SK-N-SH (cell line): ENCODE measurements at regions not wholly inside any gene's neighbourhood (a gene's known extent, or its start where the extent isn't known, plus 50 kb on each side); places are given as distances from the start of the nearest gene placed in this dataset.

Source experiments
- CTCF ChIA-PET: fragments of 300-600, 350-600 bp; formaldehyde crosslinking; extraction: SDS; loops from one replicate; lab custom pipeline; 2021; lab: Yijun Ruan, JAX
- POLR2A ChIA-PET: fragments of 350-600 bp; sonication (Branson Sonifier 250); formaldehyde crosslinking; extraction: SDS; loops from one replicate; lab custom pipeline; 2020; ENCODE audit warnings: antibody characterized with exemption, inconsistent platforms; lab: Yijun Ruan, JAX
- DNase-seq: peaks from one replicate; pipeline ENCODE4 v3.0.0; 2012
- H2AFZ ChIP-seq: fragments of 200-600 bp; sonication (generic); 2 replicates; pipeline ENCODE4 v1.8.1; 2016; ENCODE audit warnings: antibody characterized with exemption, mild to moderate bottlenecking, low read depth
- H3F3A ChIP-seq: fragments of 200-600 bp; sonication (generic); replicated peaks from 2 replicates; pipeline ENCODE3; 2016; ENCODE audit warnings: antibody characterized with exemption, mild to moderate bottlenecking; ENCODE audit not compliant: insufficient read depth
- H3K27ac ChIP-seq, 2 experiments: fragments of 200-500 bp in 1 of 2; fragments of 200-600 bp in 1 of 2; sonication (Bioruptor generic) in 1 of 2; sonication (generic), shearing (Covaris generic) in 1 of 2; 2 replicates each; pipeline versions ENCODE4 v1.5.1 to v1.6.1; 2014 to 2016; ENCODE audit warnings: low read depth in 2 of 2, inconsistent platforms in 1 of 2, low read length in 1 of 2, mild to moderate bottlenecking in 1 of 2, mixed read lengths in 1 of 2
- H3K27me3 ChIP-seq: fragments of 200-600 bp; sonication (generic), shearing (Covaris generic); 2 replicates; pipeline ENCODE4 v1.6.1; 2016; ENCODE audit warnings: mixed run types; ENCODE audit not compliant: insufficient read depth
- H3K36me3 ChIP-seq, 2 experiments: fragments of 200-500 bp in 1 of 2; fragments of 200-600 bp in 1 of 2; sonication (Bioruptor generic) in 1 of 2; sonication (generic) in 1 of 2; replicated peaks in 1 of 2; 2 replicates each; pipeline versions ENCODE3 to v1.5.1; 2014 to 2016; ENCODE audit warnings: low read length in 1 of 2, mild to moderate bottlenecking in 1 of 2; ENCODE audit not compliant: insufficient read depth in 2 of 2, control insufficient read depth in 1 of 2
- H3K4me1 ChIP-seq, 2 experiments: fragments of 200-500 bp in 1 of 2; fragments of 200-600 bp in 1 of 2; sonication (Bioruptor generic) in 1 of 2; sonication (generic), shearing (Covaris generic) in 1 of 2; 2 replicates each; pipeline versions ENCODE4 v1.5.1 to v1.6.1; 2014 to 2016; ENCODE audit warnings: low read depth in 1 of 2, low read length in 1 of 2, mixed run types in 1 of 2; ENCODE audit not compliant: insufficient read depth in 2 of 2, control insufficient read depth in 1 of 2
- H3K4me2 ChIP-seq: fragments of 200-600 bp; sonication (generic), shearing (Covaris generic); 2 replicates; pipeline ENCODE4 v1.6.1; 2017; ENCODE audit warnings: mixed run types
- H3K4me3 ChIP-seq, 2 experiments: fragments of 200-500 bp in 1 of 2; fragments of 200-600 bp in 1 of 2; sonication (Bioruptor generic) in 1 of 2; sonication (generic), shearing (Covaris generic) in 1 of 2; 2 replicates each; pipeline versions ENCODE4 v1.5.1 to v1.8.1; 2014 to 2016; ENCODE audit warnings: low read depth in 2 of 2, inconsistent platforms in 1 of 2, low read length in 1 of 2, mild to moderate bottlenecking in 1 of 2, mixed read lengths in 1 of 2, moderate library complexity in 1 of 2
- H3K79me2 ChIP-seq: fragments of 200-600 bp; sonication (generic); 2 replicates; pipeline ENCODE4 v1.8.1; 2017; ENCODE audit warnings: mild to moderate bottlenecking; ENCODE audit not compliant: insufficient read depth
- H3K9ac ChIP-seq: fragments of 200-600 bp; sonication (generic); 2 replicates; pipeline ENCODE4 v1.6.1; 2017; ENCODE audit warnings: mixed run types
- H3K9me2 ChIP-seq: fragments of 200-600 bp; sonication (generic); 2 replicates; pipeline ENCODE4 v1.6.1; 2017; ENCODE audit warnings: mixed run types
- H3K9me3 ChIP-seq: fragments of 200-600 bp; sonication (generic); 2 replicates; pipeline ENCODE4 v1.6.1; 2017; ENCODE audit warnings: mixed run types, mild to moderate bottlenecking, moderate library complexity
- H4K20me1 ChIP-seq: fragments of 200-600 bp; sonication (generic); 2 replicates; pipeline ENCODE4 v1.6.1; 2017; ENCODE audit warnings: mild to moderate bottlenecking, mixed run types; ENCODE audit not compliant: insufficient read depth
- CHD2 ChIP-seq: fragments of 150-350 bp; IDR thresholded peaks from 2 replicates; pipeline ENCODE4 v1.6.1; 2018; ENCODE audit warnings: low read length; ENCODE audit not compliant: partially characterized antibody
- CTCF ChIP-seq: fragments of 200-600 bp; sonication (generic); IDR thresholded peaks from 2 replicates; pipeline ENCODE4 v1.6.1; 2017; ENCODE audit warnings: antibody characterized with exemption, mild to moderate bottlenecking, moderate library complexity
- ELF1 ChIP-seq: IDR thresholded peaks from 2 replicates; pipeline ENCODE4 v1.4.0; 2012
- EP300 ChIP-seq, 2 experiments: IDR thresholded peaks; 2 replicates each; pipeline versions ENCODE4 v1.4.0 to v1.6.1; 2012; ENCODE audit warnings: borderline replicate concordance in 1 of 2, low read depth in 1 of 2, low read length in 1 of 2
- FOSL2 ChIP-seq: IDR thresholded peaks from 2 replicates; pipeline ENCODE4 v1.4.0; 2012; ENCODE audit warnings: low read depth, mild to moderate bottlenecking, moderate library complexity, borderline replicate concordance
- GABPA ChIP-seq: IDR thresholded peaks from 2 replicates; pipeline ENCODE4 v1.4.0; 2012; ENCODE audit warnings: low read depth, mild to moderate bottlenecking
- GATA2 ChIP-seq: sonication (generic); formaldehyde crosslinking; IDR thresholded peaks from 2 replicates; pipeline ENCODE4 v1.5.0; 2020; ENCODE audit warnings: mild to moderate bottlenecking, missing genetic modification reagents
- IRF3 ChIP-seq: fragments of 150-350 bp; IDR thresholded peaks from 2 replicates; pipeline ENCODE4 v1.6.1; 2016; ENCODE audit warnings: mild to moderate bottlenecking, low read depth, low read length
- MEF2A ChIP-seq: IDR thresholded peaks from 2 replicates; pipeline ENCODE4 v1.4.0; 2012; ENCODE audit warnings: low read depth, borderline replicate concordance
- MXI1 ChIP-seq: IDR thresholded peaks from 2 replicates; pipeline ENCODE4 v1.6.1; 2012; ENCODE audit warnings: mild to moderate bottlenecking, low read depth, low read length, improper control_type of control experiment
- NFIC ChIP-seq: IDR thresholded peaks from 2 replicates; pipeline ENCODE4 v1.4.0; 2012; ENCODE audit warnings: borderline replicate concordance
- PBX3 ChIP-seq: IDR thresholded peaks from 2 replicates; pipeline ENCODE4; 2012
- POLR2AphosphoS5 ChIP-seq: IDR thresholded peaks from 2 replicates; pipeline ENCODE4 v1.6.1; 2012; ENCODE audit warnings: low read depth, low read length
- RAD21 ChIP-seq: IDR thresholded peaks from 2 replicates; pipeline ENCODE4 v1.6.1; 2012; ENCODE audit warnings: mild to moderate bottlenecking, low read length
- RCOR1 ChIP-seq: fragments of 150-350 bp; IDR thresholded peaks from 2 replicates; pipeline ENCODE4 v1.6.1; 2017; ENCODE audit warnings: antibody characterized with exemption, low read length
- RXRA ChIP-seq: IDR thresholded peaks from 2 replicates; pipeline ENCODE4 v1.4.0; 2012; ENCODE audit warnings: low read depth, mild to moderate bottlenecking, borderline replicate concordance
- TAF1 ChIP-seq: IDR thresholded peaks from 2 replicates; pipeline ENCODE4 v1.6.1; 2012; ENCODE audit warnings: low read depth, mild to moderate bottlenecking, low read length, moderate library complexity, borderline replicate concordance
- TCF12 ChIP-seq: IDR thresholded peaks from 2 replicates; pipeline ENCODE4 v1.4.0; 2012
- USF1 ChIP-seq: IDR thresholded peaks from 2 replicates; pipeline ENCODE4 v1.4.0; 2012; ENCODE audit warnings: low read depth, borderline replicate concordance
- USF2 ChIP-seq: fragments of 150-350 bp; IDR thresholded peaks from 2 replicates; pipeline ENCODE4 v1.6.1; 2017; ENCODE audit warnings: antibody characterized with exemption, low read length, low read depth, borderline replicate concordance
- WGBS: methylation state at CpG from one replicate; pipeline ENCODE4 v1.1.6; 2017; ENCODE audit warnings: low lambda C conversion rate; 5-methylcytosine and 5-hydroxymethylcytosine counted together

- H3K36me3 ChIP-seq, result no peaks in the 10 kb centered on the region
- no peak overlapping the region for H3K9ac ChIP-seq
- H3K9me3 ChIP-seq, result no peaks in the 10 kb centered on the region
- no peak overlapping the region for H3K4me2 ChIP-seq
- no peak for DNase-seq
- no peak overlapping the region for H3K4me3 ChIP-seq
- no peaks in the 10 kb centered on the region for H3K4me1 ChIP-seq
- no peaks in the 10 kb centered on the region for H4K20me1 ChIP-seq
- H2AFZ ChIP-seq, result no peak overlapping the region
- H3K9me2 ChIP-seq, result no peaks in the 10 kb centered on the region
- ChIA-PET POLR2A (no interaction called here), CTCF (no interaction called here)
- peaks cover 15% of the 10 kb centered on the region; the same call in 1 of the 2 replicates for H3K27me3 ChIP-seq
- 21% methylated on average over 5 of the region's 5 CpGs for WGBS
- H3K79me2 ChIP-seq, result no peaks in the 10 kb centered on the region
- H3F3A ChIP-seq, result no peaks in the 10 kb centered on the region
- TF ChIP-seq IRF3, result no peak
- no peak for TF ChIP-seq NFIC
- no peak for TF ChIP-seq TAF1
- TF ChIP-seq GATA2 (CRISPR knock-in tag), result no peak
- no peak for TF ChIP-seq CTCF
- no peak for TF ChIP-seq RXRA
- TF ChIP-seq RAD21, result no peak
- TF ChIP-seq TCF12, result no peak
- no peak for TF ChIP-seq USF2
- TF ChIP-seq MXI1, result no peak
- TF ChIP-seq PBX3, result no peak
- TF ChIP-seq, all 33 proteins: peak for 0
- no peak overlapping the region for H3K27ac ChIP-seq
Observed at GRCh38 chr9:18129809-18130334, 344.1 kb upstream of the ADAMTSL1 start.

GRCh38 chr9:18136354-18136994 is 337.5 kb upstream of the ADAMTSL1 start:
- Histone ChIP-seq H3K9ac (no peak overlapping the region), H3K27ac (no peak overlapping the region), H3F3A (no peaks in the 10 kb centered on the region), H2AFZ (no peak overlapping the region), H4K20me1 (no peaks in the 10 kb centered on the region), H3K27me3 (peaks cover 13% of the 10 kb centered on the region; the same call in 1 of the 2 replicates), H3K9me2 (no peaks in the 10 kb centered on the region), H3K9me3 (no peaks in the 10 kb centered on the region), H3K36me3 (no peaks in the 10 kb centered on the region), H3K4me2 (no peak overlapping the region), H3K79me2 (no peaks in the 10 kb centered on the region), H3K4me1 (no peaks in the 10 kb centered on the region), H3K4me3 (no peak overlapping the region)
- CTCF ChIA-PET, result no interaction called here
- POLR2A ChIA-PET, result no interaction called here
- DNase-seq, result no peak
- 4% methylated on average over 3 of the region's 3 CpGs for WGBS
- TF ChIP-seq RCOR1 (no peak), GATA2 (CRISPR knock-in tag) (no peak), CHD2 (no peak), MEF2A (no peak), USF1 (no peak), POLR2AphosphoS5 (no peak), ELF1 (no peak), MXI1 (no peak), GABPA (no peak), EP300 (IDR thresholded peaks at IDR 0.05; ENCODE audit: borderline replicate concordance in 1 of 2, low read depth in 1 of 2, low read length in 1 of 2) (no peak), TCF12 (no peak), CTCF (no peak), FOSL2 (no peak)
